ENCODE measurements at regions not wholly inside any gene's neighbourhood (a gene's known extent, or its start where the extent isn't known, plus 50 kb on each side); places are given as distances from the start of the nearest gene placed in this dataset.
A peak's percentile ranks its signal among the peaks of the same experiment; 100 is the strongest.
"Not testable (repeated sequence)": the region's sequence is repeated elsewhere in the genome, so short reads cannot be mapped to it uniquely, and the experiment has no call there.

GRCh38 chr18:55893948-55894347 is 306.0 kb upstream of the TCF4 start:
- Mint-ChIP-seq H3K4me3 (ENCODE audit: unreplicated experiment) (peak overlapping the region; percentile 66), H3K36me3 (ENCODE audit: insufficient read depth, unreplicated experiment) (no peaks in the 10 kb centered on the region), H3K27ac (ENCODE audit: unreplicated experiment) (no peak overlapping the region), H3K9me3 (ENCODE audit: unreplicated experiment) (no peaks in the 10 kb centered on the region), H3K4me1 (ENCODE audit: low read depth, unreplicated experiment) (no peaks in the 10 kb centered on the region), H3K27me3 (ENCODE audit: insufficient read depth, unreplicated experiment) (no peaks in the 10 kb centered on the region)
- no peaks in the 10 kb centered on the region for H3K36me3 ChIP-seq (ENCODE audit: control insufficient read depth, insufficient read depth, low read length)
- DNase-seq, result no peak
- no peaks in the 10 kb centered on the region for H3K9me3 ChIP-seq
- no peaks in the 10 kb centered on the region for H3K27me3 ChIP-seq (replicated peaks; ENCODE audit: control insufficient read depth, insufficient read depth, low read length)
- POLR2A ChIA-PET, result no interaction called here
- intact Hi-C loops (cut with micrococcal nuclease; ENCODE audit: unreplicated experiment), result no loop called here
- CTCF ChIA-PET, result no interaction called here
- peak overlapping the region; percentile 4 for H3K4me3 ChIP-seq (ENCODE audit: low read depth, low read length)
- no peak for TF ChIP-seq CTCF (IDR thresholded peaks at IDR 0.05; ENCODE audit: insufficient read depth in 1 of 2, low read depth in 1 of 2, low read length in 1 of 2, severe bottlenecking in 1 of 2, unreplicated experiment in 1 of 2)
- H3K4me1 ChIP-seq, result no peaks in the 10 kb centered on the region
- TSS peak; percentile 36 for BruUV-seq (replicated peaks)

- BruUV-seq (replicated peaks); H3K27me3 Mint-ChIP-seq (ENCODE audit: insufficient read depth, unreplicated experiment); intact Hi-C loops (cut with micrococcal nuclease; ENCODE audit: unreplicated experiment); H3K9me3 Mint-ChIP-seq (ENCODE audit: unreplicated experiment); H3K9me3 ChIP-seq; H3K4me1 Mint-ChIP-seq (ENCODE audit: low read depth, unreplicated experiment); H3K4me1 ChIP-seq; CTCF ChIA-PET; H3K36me3 Mint-ChIP-seq (ENCODE audit: insufficient read depth, unreplicated experiment); H3K27me3 ChIP-seq (replicated peaks; ENCODE audit: control insufficient read depth, insufficient read depth, low read length); H3K36me3 ChIP-seq (ENCODE audit: control insufficient read depth, insufficient read depth, low read length); POLR2A ChIA-PET: not testable (repeated sequence)
- Mint-ChIP-seq H3K27ac (ENCODE audit: unreplicated experiment) (peak overlapping the region; percentile 55), H3K4me3 (ENCODE audit: unreplicated experiment) (peak overlapping the region; percentile 66)
- H3K4me3 ChIP-seq (ENCODE audit: low read depth, low read length), result peak overlapping the region; percentile 21
- peak in 1 of 2 experiments; percentile 0 for DNase-seq
Measured at GRCh38 chr18:55892862-55893813, 305.1 kb upstream of the TCF4 start.

- H3K9me3 ChIP-seq, result no peaks in the 10 kb centered on the region
- Mint-ChIP-seq H3K4me3 (ENCODE audit: unreplicated experiment) (no peak overlapping the region), H3K27ac (ENCODE audit: unreplicated experiment) (no peak overlapping the region), H3K27me3 (ENCODE audit: insufficient read depth, unreplicated experiment) (no peaks in the 10 kb centered on the region), H3K4me1 (ENCODE audit: low read depth, unreplicated experiment) (no peaks in the 10 kb centered on the region), H3K36me3 (ENCODE audit: insufficient read depth, unreplicated experiment) (no peaks in the 10 kb centered on the region), H3K9me3 (ENCODE audit: unreplicated experiment) (no peaks in the 10 kb centered on the region)
- POLR2A ChIA-PET, result no interaction called here
- CTCF ChIA-PET, result no interaction called here
- no peak overlapping the region for H3K4me3 ChIP-seq (ENCODE audit: low read depth, low read length)
- H3K36me3 ChIP-seq (ENCODE audit: control insufficient read depth, insufficient read depth, low read length), result no peaks in the 10 kb centered on the region
- H3K4me1 ChIP-seq, result no peaks in the 10 kb centered on the region
- no peaks in the 10 kb centered on the region for H3K27me3 ChIP-seq (replicated peaks; ENCODE audit: control insufficient read depth, insufficient read depth, low read length)
- no TSS peak for BruUV-seq (replicated peaks)
- no peak for DNase-seq
- intact Hi-C loops (cut with micrococcal nuclease; ENCODE audit: unreplicated experiment), result no loop called here
- no peak for TF ChIP-seq CTCF (IDR thresholded peaks at IDR 0.05; ENCODE audit: insufficient read depth in 1 of 2, low read depth in 1 of 2, low read length in 1 of 2, severe bottlenecking in 1 of 2, unreplicated experiment in 1 of 2)
Measured at GRCh38 chr18:55886886-55887285, 298.9 kb upstream of the TCF4 start.

Data from Caco-2 (cell line).